A673 (cell line): ENCODE measurements at regions not wholly inside any gene's neighbourhood (a gene's known extent, or its start where the extent isn't known, plus 50 kb on each side); places are given as distances from the start of the nearest gene placed in this dataset.

Experiments used
- CTCF ChIP-seq: fragments of 300-800, 200-600 bp; sonication (generic); conservative IDR thresholded peaks from 2 replicates; pipeline ENCODE4 v1.5.1; 2017; ENCODE audit warnings: low read depth, mild to moderate bottlenecking, antibody characterized with exemption, low read length, moderate library complexity, mixed read lengths
- EZH2 ChIP-seq: fragments of 200-600 bp; sonication (generic); IDR thresholded peaks from 2 replicates; pipeline ENCODE4 v1.6.1; 2017; ENCODE audit warnings: borderline replicate concordance, low read depth, mild to moderate bottlenecking, mixed read lengths, antibody characterized with exemption, low read length; ENCODE audit not compliant: poor library complexity, severe bottlenecking

- TF ChIP-seq CTCF = no peak
- no peak for TF ChIP-seq EZH2
Observed at GRCh38 chr5:35319333-35320002, 89.2 kb upstream of the PRLR start.
